ENCODE measurements at regions not wholly inside any gene's neighbourhood (a gene's known extent, or its start where the extent isn't known, plus 50 kb on each side); places are given as distances from the start of the nearest gene placed in this dataset.

- Mint-ChIP-seq H3K9me3 (no peaks in the 10 kb centered on the region), H3K4me3 (no peak overlapping the region), H3K4me1 (peaks cover 15% of the 10 kb centered on the region), H3K36me3 (ENCODE audit: low read depth) (no peaks in the 10 kb centered on the region), H3K27ac (no peak overlapping the region), H3K27me3 (ENCODE audit: insufficient read depth, low read depth, poor library complexity) (no peaks in the 10 kb centered on the region)
- no peaks in the 10 kb centered on the region for H4K20me1 ChIP-seq (replicated peaks; ENCODE audit: insufficient read depth)
- H2AFZ ChIP-seq: no peak overlapping the region
- H3K4me1 ChIP-seq (ENCODE audit: insufficient read depth): peaks cover 5% of the 10 kb centered on the region; the same call in 1 of the 2 replicates
- ATAC-seq (no peak), DNase-seq (ENCODE audit: low spot score) (no peak)
- no peak overlapping the region for H3K4me3 ChIP-seq
- TF ChIP-seq CTCF (conservative IDR thresholded peaks at IDR 0.05; ENCODE audit: low read depth in 2 of 2) (no peak), JUNB (IDR thresholded peaks at IDR 0.05; ENCODE audit: unreplicated experiment) (no peak), EZH2phosphoT487 (IDR thresholded peaks at IDR 0.05; ENCODE audit: unreplicated experiment) (no peak), POLR2AphosphoS5 (IDR thresholded peaks at IDR 0.05; ENCODE audit: low read depth) (no peak), ZNF114 (CRISPR knock-in tag; IDR thresholded peaks at IDR 0.05) (no peak), NANOG (IDR thresholded peaks at IDR 0.05; ENCODE audit: borderline replicate concordance) (no peak), ZNF462 (CRISPR knock-in tag; IDR thresholded peaks at IDR 0.05) (no peak), ETS1 (IDR thresholded peaks at IDR 0.05) (no peak), EZH2 (IDR thresholded peaks at IDR 0.05; ENCODE audit: low read depth, unreplicated experiment) (no peak), CREB1 (CRISPR knock-in tag; IDR thresholded peaks at IDR 0.05; ENCODE audit: low read depth) (no peak), STAT1 (IDR thresholded peaks at IDR 0.05; ENCODE audit: unreplicated experiment) (no peak), ZNF331 (CRISPR knock-in tag; IDR thresholded peaks at IDR 0.05; ENCODE audit: low read depth) (no peak), REST (IDR thresholded peaks at IDR 0.05; ENCODE audit: unreplicated experiment) (no peak)
- no peak overlapping the region for H3K27ac ChIP-seq (ENCODE audit: low read depth)
- H3K79me2 ChIP-seq (replicated peaks; ENCODE audit: insufficient read depth): no peaks in the 10 kb centered on the region
- H3K9me2 ChIP-seq (ENCODE audit: insufficient read depth): no peaks in the 10 kb centered on the region; the same call in 1 of the 2 replicates
- H3K4me2 ChIP-seq: no peak overlapping the region
- no peaks in the 10 kb centered on the region for H3K36me3 ChIP-seq (ENCODE audit: insufficient read depth)
- H3F3A ChIP-seq (replicated peaks; ENCODE audit: low read depth): no peaks in the 10 kb centered on the region
- H3K27me3 ChIP-seq (ENCODE audit: insufficient read depth): no peaks in the 10 kb centered on the region
These were observed 2298.5 kb downstream of the MRPL39 start for GRCh38 chr21:23308741-23309140.

All from GM23338 (cell line).